HuH-7.5 (cell line): ENCODE measurements at regions not wholly inside any gene's neighbourhood (a gene's known extent, or its start where the extent isn't known, plus 50 kb on each side); places are given as distances from the start of the nearest gene placed in this dataset.

ENCODE experiments used
- DNase-seq: peaks from one replicate; pipeline ENCODE4 v3.0.0; 2011; ENCODE audit warnings: low spot score

- no peak for DNase-seq
Observed at GRCh38 chr14:40494483-40494882, 1062.2 kb upstream of the FBXO33 start.

GRCh38 chr14:40487824-40488223 is 1055.6 kb upstream of the FBXO33 start:
- no peak for DNase-seq

GRCh38 chr14:40485688-40486087 is 1053.5 kb upstream of the FBXO33 start:
- DNase-seq: no peak

GRCh38 chr14:40476005-40476404 is 1043.8 kb upstream of the FBXO33 start:
- DNase-seq: no peak

DNA sequence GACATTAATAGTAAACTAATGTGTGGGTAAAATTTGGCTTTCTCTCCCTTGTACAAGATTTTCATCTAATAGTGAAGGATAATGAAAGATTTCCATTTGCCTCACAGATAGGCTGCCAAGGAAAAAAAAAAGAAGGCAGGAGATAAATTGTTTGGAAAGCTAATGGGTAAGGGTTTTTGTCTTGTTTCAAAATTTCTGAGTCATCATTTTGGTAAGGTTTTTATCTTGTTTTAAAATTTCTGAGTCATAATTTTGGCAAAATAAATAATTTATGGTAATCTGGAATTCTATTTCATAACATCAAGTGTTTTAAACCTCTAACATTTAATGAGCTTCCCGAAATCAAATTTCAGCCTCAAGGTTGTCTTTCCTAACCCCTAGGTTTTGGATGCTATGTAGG is 1035.7 kb upstream of the FBXO33 start:
- no peak for DNase-seq

GRCh38 chr14:40464531-40464930 is 1032.3 kb upstream of the FBXO33 start:
- no peak for DNase-seq

DNA sequence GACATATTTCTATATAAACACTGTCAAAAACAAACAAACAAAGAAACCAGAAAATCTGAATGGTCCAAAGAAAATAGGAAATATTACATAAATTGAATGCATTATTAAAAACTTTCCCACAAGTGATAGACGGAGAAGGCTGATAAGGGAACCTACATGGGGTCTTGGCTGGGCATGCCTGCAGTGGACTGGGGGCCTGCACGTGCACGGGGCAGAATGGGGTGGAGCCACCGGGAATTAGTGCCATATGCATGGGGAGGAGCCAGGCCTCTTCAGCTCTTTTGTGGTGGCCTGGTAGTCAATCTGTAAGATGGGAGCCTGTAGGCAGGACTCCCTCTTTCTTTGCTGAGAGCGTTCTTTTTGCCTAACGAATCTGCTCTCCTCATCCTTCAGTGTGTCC is 1031.7 kb upstream of the FBXO33 start:
- no peak for DNase-seq

- DNase-seq: no peak
Observed at GRCh38 chr14:40452674-40453073, 1020.4 kb upstream of the FBXO33 start.

GRCh38 chr14:40447017-40447416 is 1014.8 kb upstream of the FBXO33 start:
- DNase-seq: no peak

GRCh38 chr14:40445020-40445419 is 1012.8 kb upstream of the FBXO33 start:
- no peak for DNase-seq

DNA sequence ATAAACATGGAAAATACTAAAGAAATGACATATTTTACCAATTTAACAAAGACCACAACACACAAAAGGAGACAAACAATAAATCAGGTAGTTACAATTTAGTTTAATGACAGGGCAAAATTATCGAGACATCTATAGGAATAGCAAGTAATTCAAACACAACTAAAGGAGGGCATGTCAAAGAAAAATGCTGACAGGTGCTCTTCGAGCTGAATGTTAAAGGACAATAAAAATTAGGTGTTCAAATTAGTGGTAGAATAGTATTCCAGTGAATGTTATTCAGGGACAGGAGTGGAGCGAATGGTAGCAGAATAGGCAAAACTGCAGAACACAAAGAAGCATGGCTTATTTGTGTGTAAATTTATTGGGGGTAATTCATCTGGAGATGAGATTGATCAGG is 1004.3 kb upstream of the FBXO33 start:
- no peak for DNase-seq

DNA sequence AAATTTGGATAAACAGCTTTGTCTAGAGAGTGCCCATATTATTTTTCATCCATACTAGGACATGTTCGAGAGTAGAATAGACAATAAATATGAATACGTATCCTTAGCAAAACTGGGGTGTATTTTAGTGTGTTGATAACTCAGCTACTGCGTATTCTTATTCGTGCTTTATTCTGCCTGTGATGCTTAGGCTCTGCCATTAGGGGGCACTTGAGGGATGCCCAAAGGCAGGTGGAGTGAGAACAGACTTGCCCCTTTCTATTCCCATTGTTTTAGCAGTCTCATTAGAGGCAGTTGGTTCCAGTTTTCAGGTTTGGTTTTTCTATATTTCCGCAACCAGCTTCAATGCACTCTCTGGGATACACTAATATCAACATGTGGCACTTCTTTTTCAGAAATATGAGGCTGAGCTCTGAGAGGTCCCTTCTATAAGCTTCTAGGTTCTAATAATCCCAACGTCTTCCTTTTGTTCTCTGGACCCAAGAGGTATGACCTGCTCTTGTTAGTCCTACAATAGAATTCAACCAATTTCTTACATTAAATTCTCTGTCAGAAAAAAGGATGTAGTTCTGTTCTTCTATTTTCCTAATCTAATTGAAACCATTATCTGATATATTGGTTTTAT is 985.7 kb upstream of the FBXO33 start:
- DNase-seq: peak; percentile 9

DNA sequence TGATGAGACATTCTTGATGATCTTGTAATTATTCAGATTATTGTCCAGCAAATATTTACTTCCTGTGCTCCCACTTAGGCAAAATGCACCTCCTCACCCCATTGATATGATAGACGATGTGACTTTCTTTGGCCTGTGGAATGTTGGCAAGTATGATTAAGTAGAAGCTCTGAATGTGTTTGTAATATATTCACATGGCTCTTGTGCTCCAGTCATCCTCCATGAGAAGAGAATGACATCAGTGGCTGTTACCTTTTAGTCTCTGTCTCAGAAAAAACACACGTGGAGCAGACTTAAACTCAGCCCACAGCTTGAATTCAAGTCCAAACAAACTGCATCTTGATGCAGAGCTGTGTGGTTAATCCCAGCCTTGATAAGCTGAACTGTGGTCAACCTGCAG is 984.3 kb upstream of the FBXO33 start:
- no peak for DNase-seq

- no peak for DNase-seq
Observed at GRCh38 chr14:40414386-40414785, 982.2 kb upstream of the FBXO33 start.

GRCh38 chr14:40413136-40413535 is 980.9 kb upstream of the FBXO33 start:
- DNase-seq: no peak

- DNase-seq: no peak
Observed at GRCh38 chr14:40410708-40411107, 978.5 kb upstream of the FBXO33 start.

DNA sequence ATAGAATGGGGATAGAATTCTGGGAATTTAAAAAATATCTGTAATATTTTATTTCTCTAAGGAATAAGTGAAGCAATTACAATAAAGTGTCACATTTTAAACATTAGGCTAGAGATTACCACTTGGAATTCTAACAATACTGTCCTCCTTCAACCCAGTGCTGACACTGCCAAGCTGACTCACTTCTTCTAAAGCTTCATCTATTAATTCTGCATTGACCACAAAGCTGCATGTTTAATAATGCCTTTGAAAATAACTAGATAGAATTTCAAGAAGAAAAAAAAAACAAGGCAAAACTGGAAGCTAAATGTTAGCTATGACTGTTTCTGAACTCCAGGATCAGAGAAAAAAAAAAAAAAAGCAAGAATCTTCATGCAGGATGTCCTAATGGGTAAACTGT is 970.7 kb upstream of the FBXO33 start:
- DNase-seq: no peak

- no peak for DNase-seq
Observed at GRCh38 chr14:40398981-40399380, 966.7 kb upstream of the FBXO33 start.

DNA sequence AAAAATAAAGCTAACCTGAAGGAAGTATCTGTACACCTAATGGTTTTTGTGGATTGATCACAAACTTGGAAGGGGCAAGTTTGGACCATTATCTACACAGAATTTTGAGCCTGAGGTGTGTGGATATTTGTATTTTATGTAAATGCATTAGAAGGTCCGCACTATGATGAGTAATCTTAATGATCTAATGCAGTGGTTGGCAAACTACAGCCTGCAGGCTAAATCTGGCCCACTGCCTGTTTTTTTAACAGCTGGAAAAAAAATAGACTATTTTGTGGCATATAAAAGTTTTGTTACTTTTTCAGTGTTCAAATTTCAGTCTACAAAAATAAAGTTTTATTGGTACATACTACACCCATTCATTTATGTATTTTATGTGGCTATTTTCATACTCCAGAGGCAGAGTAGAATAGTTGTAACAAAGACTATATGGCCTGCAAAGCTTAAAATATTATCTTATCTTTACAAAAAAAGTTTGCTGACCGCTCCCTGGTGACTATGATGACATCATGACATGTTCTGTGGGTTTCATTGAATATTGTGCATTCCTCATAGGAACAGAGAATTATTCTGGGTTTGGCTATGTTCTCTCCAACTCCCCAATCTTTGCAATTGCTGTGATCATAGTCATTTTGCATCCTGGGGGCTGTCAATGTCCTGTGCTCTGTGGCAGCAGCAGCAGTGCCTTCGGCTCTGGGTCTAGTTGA is 962.6 kb upstream of the FBXO33 start:
- DNase-seq: no peak

DNA sequence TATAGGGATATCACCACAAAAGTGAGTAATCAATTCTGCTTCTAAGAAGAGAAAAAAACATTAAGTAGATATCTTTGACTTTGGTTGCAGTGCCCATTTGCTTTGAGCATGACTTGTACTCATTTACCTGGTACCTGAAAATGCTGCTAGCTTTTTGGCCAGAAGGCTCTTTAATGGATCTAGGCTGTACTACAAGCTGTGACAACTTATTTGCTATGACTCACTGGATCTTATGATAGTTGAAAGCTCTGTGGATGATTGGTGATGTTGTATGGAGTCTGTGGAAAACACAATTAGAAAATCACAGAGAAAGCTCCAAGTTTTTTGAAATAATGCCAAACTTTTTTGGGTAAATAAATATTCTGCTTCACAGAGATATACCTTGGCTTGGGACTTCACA is 960.9 kb upstream of the FBXO33 start:
- no peak for DNase-seq

DNA sequence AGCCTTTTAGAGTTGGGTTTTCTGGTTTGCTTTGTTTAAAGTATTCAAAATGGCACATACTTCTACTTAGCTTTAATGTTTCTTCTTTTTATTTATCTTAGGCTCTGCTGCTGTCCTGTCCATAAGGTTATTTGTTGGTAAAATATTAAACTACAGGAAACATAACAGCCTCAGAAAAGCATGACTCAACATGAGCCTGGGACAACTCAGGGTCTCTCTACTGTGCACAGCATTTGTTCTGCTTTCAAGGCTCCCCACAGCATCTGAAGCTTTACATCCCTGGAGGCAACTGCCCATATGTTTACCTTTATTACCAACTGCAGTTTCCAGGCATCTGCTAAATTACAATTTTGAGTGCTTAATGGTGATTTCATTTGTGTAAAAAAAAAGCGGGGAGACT is 954.2 kb upstream of the FBXO33 start:
- no peak for DNase-seq

DNA sequence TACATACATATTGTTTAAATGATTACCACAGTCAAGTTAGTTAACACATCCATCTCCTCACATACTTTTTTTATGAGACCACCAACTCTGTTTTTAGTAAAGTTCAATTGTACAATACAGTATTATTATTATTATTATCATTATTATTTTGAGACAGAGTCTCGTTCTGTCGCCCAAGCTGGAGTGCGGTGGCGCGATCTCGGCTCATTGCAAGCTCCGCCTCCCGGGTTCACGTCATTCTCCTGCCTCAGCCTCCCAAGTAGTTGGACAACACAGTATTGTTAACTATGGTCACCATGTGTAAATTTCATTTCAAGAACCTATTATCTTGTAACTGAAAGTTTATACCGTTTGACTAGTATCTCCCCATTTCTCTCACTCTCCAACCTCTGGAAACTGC is 942.0 kb upstream of the FBXO33 start:
- DNase-seq: no peak

DNA sequence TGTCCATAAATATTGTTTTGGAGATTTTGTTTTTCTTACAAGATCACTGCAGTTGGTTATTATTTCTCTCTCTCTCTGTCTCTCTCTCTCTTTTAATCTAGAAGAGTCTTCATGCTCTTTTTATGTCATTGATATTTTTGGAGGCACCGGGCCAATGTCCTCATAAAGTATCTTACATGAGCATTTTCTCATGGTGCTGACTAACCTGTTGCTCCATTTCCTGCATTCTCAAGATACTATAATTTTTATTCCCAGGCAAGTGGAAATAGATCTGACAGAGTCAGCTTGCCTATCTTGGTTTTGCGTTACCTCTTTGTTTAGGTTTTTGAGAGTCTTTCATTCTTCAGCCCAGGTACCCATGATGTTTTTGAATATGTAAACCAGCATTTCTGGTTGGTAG is 938.8 kb upstream of the FBXO33 start:
- DNase-seq: no peak

GRCh38 chr14:40368314-40368713 is 936.1 kb upstream of the FBXO33 start:
- peak; percentile 8 for DNase-seq
